Posterior cingulate gyrus (tissue), 11 donors: ENCODE measurements at regions not wholly inside any gene's neighbourhood (a gene's known extent, or its start where the extent isn't known, plus 50 kb on each side); places are given as distances from the start of the nearest gene placed in this dataset.
A peak's percentile ranks its signal among the peaks of the same experiment; 100 is the strongest.
"Not testable (repeated sequence)": the region's sequence is repeated elsewhere in the genome, so short reads cannot be mapped to it uniquely, and the experiment has no call there.

Experiments
- DNase-seq, 10 donors: peaks; one replicate each; pipeline versions ENCODE4 v3.0.0 to v3.0.0-alpha.2; 2020 to 2021; ENCODE audit warnings: mixed read lengths in 3 of 10
- intact Hi-C: fragments of 100-400 bp; cut with DNase I; formaldehyde crosslinking; loops from one replicate; pipeline ENCODE4 v1.15.1; 2023

GRCh38 chr5:17326600-17327037 is 109.2 kb downstream of the BASP1 start:
- no peak for DNase-seq
- intact Hi-C loops: no loop called here

- no peak for DNase-seq
- intact Hi-C loops: no loop called here
These were observed 109.7 kb downstream of the BASP1 start for GRCh38 chr5:17327048-17327625.

GRCh38 chr5:17329571-17329970 is 112.1 kb downstream of the BASP1 start:
- no peak for DNase-seq
- intact Hi-C loops: no loop called here

GRCh38 chr5:17330386-17330785 is 113.0 kb downstream of the BASP1 start:
- DNase-seq: no peak
- intact Hi-C loops: no loop called here

GRCh38 chr5:17331651-17332050 is 114.2 kb downstream of the BASP1 start:
- intact Hi-C loops: no loop called here
- DNase-seq: no peak

- intact Hi-C loops: no loop called here
- no peak for DNase-seq
These were observed 116.3 kb downstream of the BASP1 start for GRCh38 chr5:17333755-17334154.

GRCh38 chr5:17336054-17336453 is 118.6 kb downstream of the BASP1 start:
- no peak for DNase-seq
- intact Hi-C loops: no loop called here

- intact Hi-C loops: not testable (repeated sequence)
These were observed 119.3 kb downstream of the BASP1 start for GRCh38 chr5:17336723-17337122.

GRCh38 chr5:17339841-17340240 is 122.4 kb downstream of the BASP1 start:
- intact Hi-C loops: no loop called here

More at GRCh38 chr5:17336723-17337122, 119.3 kb downstream of the BASP1 start:
- not testable (repeated sequence) for DNase-seq

GRCh38 chr5:17340379-17340778 is 122.9 kb downstream of the BASP1 start:
- DNase-seq: no peak
- intact Hi-C loops: no loop called here

More at GRCh38 chr5:17339841-17340240, 122.4 kb downstream of the BASP1 start:
- DNase-seq: no peak

- DNase-seq: no peak
- intact Hi-C loops: no loop called here
These were observed 123.4 kb downstream of the BASP1 start for GRCh38 chr5:17340819-17341218.

- intact Hi-C loops: no loop called here
- DNase-seq: no peak
These were observed 126.2 kb downstream of the BASP1 start for GRCh38 chr5:17343675-17344074.

GRCh38 chr5:17346811-17347210 is 129.4 kb downstream of the BASP1 start:
- intact Hi-C loops: no loop called here
- no peak for DNase-seq

GRCh38 chr5:17352223-17352622 is 134.8 kb downstream of the BASP1 start:
- no peak for DNase-seq
- intact Hi-C loops: no loop called here

GRCh38 chr5:17354265-17354664 is 136.8 kb downstream of the BASP1 start:
- peak in 1 of 10 donors; percentile 70 for DNase-seq
- intact Hi-C loops: no loop called here

- intact Hi-C loops: no loop called here
- DNase-seq: no peak
These were observed 138.3 kb downstream of the BASP1 start for GRCh38 chr5:17355586-17356346.

- intact Hi-C loops: no loop called here
- no peak for DNase-seq
These were observed 139.1 kb downstream of the BASP1 start for GRCh38 chr5:17356551-17356950.

GRCh38 chr5:17357504-17357903 is 140.1 kb downstream of the BASP1 start:
- intact Hi-C loops: no loop called here
- no peak for DNase-seq

GRCh38 chr5:17358031-17358430 is 140.0 kb upstream of the TAF11L2 start:
- intact Hi-C loops: no loop called here
- no peak for DNase-seq

GRCh38 chr5:17359451-17360011 is 138.5 kb upstream of the TAF11L2 start:
- intact Hi-C loops: no loop called here
- no peak for DNase-seq

- DNase-seq: no peak
- intact Hi-C loops: no loop called here
These were observed 137.2 kb upstream of the TAF11L2 start for GRCh38 chr5:17360879-17361278.

- intact Hi-C loops: no loop called here
- no peak for DNase-seq
These were observed 136.7 kb upstream of the TAF11L2 start for GRCh38 chr5:17361331-17361730.
